ENCODE measurements at regions not wholly inside any gene's neighbourhood (a gene's known extent, or its start where the extent isn't known, plus 50 kb on each side); places are given as distances from the start of the nearest gene placed in this dataset.

- DNase-seq (ENCODE audit: low spot score in 2 of 2) (no peak), FAIRE-seq (no peak)
Measured at GRCh38 chr6:99852031-99852430, 142.0 kb downstream of the MCHR2 start.

GRCh38 chr6:99867026-99867425 is 127.0 kb downstream of the MCHR2 start:
- DNase-seq (ENCODE audit: low spot score in 2 of 2), result no peak
- no peak for FAIRE-seq

- peak; percentile 21 for FAIRE-seq
- DNase-seq (ENCODE audit: low spot score in 2 of 2), result peak; percentile 8 to 22
Measured at GRCh38 chr6:99868074-99868702, 125.8 kb downstream of the MCHR2 start.

Data from frontal cortex (tissue), 3 donors.